Spleen (tissue), 11 donors: ENCODE measurements at regions not wholly inside any gene's neighbourhood (a gene's known extent, or its start where the extent isn't known, plus 50 kb on each side); places are given as distances from the start of the nearest gene placed in this dataset.

Experiments used
- DNase-seq: peaks from one replicate; pipeline ENCODE4 v3.0.0-alpha.2; 2020
- H3K27ac ChIP-seq, 8 donors: fragments of 200-600 bp; sonication (generic) in 7 of 8; 1 replicate in 4 of 8; 2 replicates in 4 of 8; pipeline versions ENCODE4 v1.5.0 to v1.8.0; 2016 to 2021; ENCODE audit warnings: inconsistent platforms in 4 of 8, mild to moderate bottlenecking in 4 of 8, moderate library complexity in 1 of 8
- H3K27me3 ChIP-seq, 7 donors: fragments of 200-600 bp; sonication (generic) in 6 of 7; replicated peaks in 1 of 7; 1 replicate in 4 of 7; 2 replicates in 3 of 7; pipeline versions ENCODE4 v1.5.0 to v1.8.0; 2016 to 2021; ENCODE audit warnings: inconsistent platforms in 3 of 7, mild to moderate bottlenecking in 1 of 7
- H3K36me3 ChIP-seq, 6 donors: fragments of 200-600 bp; sonication (generic) in 5 of 6; 1 replicate in 4 of 6; 2 replicates in 2 of 6; pipeline versions ENCODE4 v1.5.0 to v1.8.0; 2016 to 2021; ENCODE audit warnings: inconsistent platforms in 2 of 6
- H3K4me1 ChIP-seq, 6 donors: fragments of 200-600 bp; sonication (generic) in 5 of 6; 1 replicate in 3 of 6; 2 replicates in 3 of 6; pipeline versions ENCODE4 v1.5.0 to v1.8.0; 2016 to 2021; ENCODE audit warnings: inconsistent platforms in 3 of 6
- H3K4me3 ChIP-seq, 8 donors: fragments of 200-600 bp; sonication (generic) in 7 of 8; 1 replicate in 4 of 8; 2 replicates in 4 of 8; pipeline versions ENCODE4 v1.5.0 to v1.8.0; 2016 to 2021; ENCODE audit warnings: inconsistent platforms in 4 of 8, mild to moderate bottlenecking in 4 of 8, moderate library complexity in 2 of 8
- H3K9me3 ChIP-seq, 8 donors: fragments of 200-600 bp; sonication (generic) in 7 of 8; 1 replicate in 4 of 8; 2 replicates in 4 of 8; pipeline versions ENCODE4 v1.5.0 to v1.8.0; 2016 to 2021; ENCODE audit warnings: inconsistent platforms in 4 of 8
- CTCF ChIP-seq, 11 experiments: fragments of 200-600 bp in 7 of 11; fragments of 450-650 bp in 4 of 11; sonication (generic) in 4 of 11; IDR thresholded peaks in 8 of 11; conservative IDR thresholded peaks in 3 of 11; 1 replicate in 7 of 11; 2 replicates in 4 of 11; pipeline versions ENCODE4 v1.4.0 to v1.8.0; 2016 to 2021; ENCODE audit warnings: antibody characterized with exemption in 11 of 11, inconsistent platforms in 4 of 11, mild to moderate bottlenecking in 1 of 11
- POLR2A ChIP-seq, 3 donors: fragments of 450-650 bp; IDR thresholded peaks; one replicate each; pipeline ENCODE4 v1.5.1; 2017; ENCODE audit warnings: antibody characterized with exemption in 3 of 3, mild to moderate bottlenecking in 1 of 3
- POLR2AphosphoS5 ChIP-seq, 3 donors: sonication (generic); formaldehyde crosslinking; IDR thresholded peaks; one replicate each; pipeline ENCODE4 v1.5.1; 2017; ENCODE audit warnings: antibody characterized with exemption in 3 of 3
- WGBS, 5 donors: extraction: QIAGEN DNeasy Blood & Tissue Kit in 3 of 5; methylation state at CpG; one replicate each; pipeline versions ENCODE4 v1.1.5 to v1.1.7; 2013 to 2018; 5-methylcytosine and 5-hydroxymethylcytosine counted together
- intact Hi-C: fragments of 100-400 bp; cut with DNase I; formaldehyde crosslinking; loops from one replicate; pipeline ENCODE4 v1.15.0; 2023; ENCODE audit warnings: low total_unique reads
- donor health status: healthy with polysubstance abuse.
- donor health status: DM: no; HTN: no; CAD: no; lungs with moderate emphysema.
- donor health status: DM: no; HTN: no; CAD: no.
- donor health status: Bipolar disorder and iron deficiency.
- donor health status: healthy.
- donor health status: DM: no; HTN: no; CAD: no.
- donor health status: DM: yes; HTN: yes; CAD: no.

- Histone ChIP-seq H3K27ac (no peak overlapping the region), H3K4me1 (peaks cover 0 to 9% (median 2%) of the 10 kb centered on the region in 6 donors), H3K4me3 (no peak overlapping the region), H3K27me3 (peaks cover 0 to 8% (median 0%) of the 10 kb centered on the region in 7 donors), H3K9me3 (no peaks in the 10 kb centered on the region), H3K36me3 (no peaks in the 10 kb centered on the region)
- no peak for DNase-seq
- TF ChIP-seq CTCF (IDR thresholded peaks at IDR 0.05 in 8 of 11, conservative IDR thresholded peaks at IDR 0.05 in 3 of 11) (no peak), POLR2AphosphoS5 (IDR thresholded peaks at IDR 0.05) (no peak), POLR2A (IDR thresholded peaks at IDR 0.05) (no peak)
- intact Hi-C loops, result no loop called here
- WGBS, 5 donors, result 75 to 87% (median 78%) methylated on average over 8 of the region's 8 CpGs
Observed at GRCh38 chr16:79480056-79480455, 120.5 kb downstream of the MAF start.

GRCh38 chr16:79476580-79476979, 124.0 kb downstream of the MAF start:
- Histone ChIP-seq H3K27me3 (no peaks in the 10 kb centered on the region), H3K27ac (no peak overlapping the region), H3K4me3 (no peak overlapping the region), H3K9me3 (no peaks in the 10 kb centered on the region), H3K4me1 (peaks cover 0 to under 1% (median 0%) of the 10 kb centered on the region in 6 donors), H3K36me3 (no peaks in the 10 kb centered on the region)
- TF ChIP-seq POLR2A (IDR thresholded peaks at IDR 0.05) (no peak), POLR2AphosphoS5 (IDR thresholded peaks at IDR 0.05) (no peak), CTCF (IDR thresholded peaks at IDR 0.05 in 8 of 11, conservative IDR thresholded peaks at IDR 0.05 in 3 of 11) (no peak)
- no peak for DNase-seq
- intact Hi-C loops, result no loop called here
- WGBS, 5 donors, result 79 to 97% (median 89%) methylated on average over 5 of the region's 5 CpGs

- Histone ChIP-seq H3K36me3 (no peaks in the 10 kb centered on the region), H3K27me3 (no peaks in the 10 kb centered on the region), H3K4me3 (no peak overlapping the region), H3K9me3 (no peaks in the 10 kb centered on the region), H3K27ac (no peak overlapping the region), H3K4me1 (no peaks in the 10 kb centered on the region)
- intact Hi-C loops, result no loop called here
- 81 to 95% (median 87%) methylated on average over 4 of the region's 4 CpGs for WGBS, 5 donors
- TF ChIP-seq CTCF (IDR thresholded peaks at IDR 0.05 in 8 of 11, conservative IDR thresholded peaks at IDR 0.05 in 3 of 11) (no peak), POLR2A (IDR thresholded peaks at IDR 0.05) (no peak), POLR2AphosphoS5 (IDR thresholded peaks at IDR 0.05) (no peak)
- DNase-seq, result no peak
Observed at GRCh38 chr16:79475841-79476240, 124.7 kb downstream of the MAF start.

GRCh38 chr16:79473456-79473855, 127.1 kb downstream of the MAF start:
- DNase-seq, result no peak
- Histone ChIP-seq H3K27me3 (peaks cover 0 to 5% (median 0%) of the 10 kb centered on the region in 7 donors), H3K9me3 (no peaks in the 10 kb centered on the region), H3K27ac (no peak overlapping the region), H3K36me3 (no peaks in the 10 kb centered on the region), H3K4me1 (peaks cover 0 to 3% (median 0%) of the 10 kb centered on the region in 6 donors), H3K4me3 (no peak overlapping the region)
- TF ChIP-seq CTCF (IDR thresholded peaks at IDR 0.05 in 8 of 11, conservative IDR thresholded peaks at IDR 0.05 in 3 of 11), result no peak
- no peak for TF ChIP-seq POLR2AphosphoS5 (IDR thresholded peaks at IDR 0.05)
- no peak for TF ChIP-seq POLR2A (IDR thresholded peaks at IDR 0.05)
- WGBS, 5 donors, result 82 to 92% (median 87%) methylated on average over 6 of the region's 6 CpGs
- intact Hi-C loops, result no loop called here
